ENCODE measurements at regions not wholly inside any gene's neighbourhood (a gene's known extent, or its start where the extent isn't known, plus 50 kb on each side); places are given as distances from the start of the nearest gene placed in this dataset.
A peak's percentile ranks its signal among the peaks of the same experiment; 100 is the strongest.

- no peak for DNase-seq
Measured at GRCh38 chr4:180696460-180697092, 1546.6 kb upstream of the TENM3 start.

- DNase-seq, result no peak
Measured at GRCh38 chr4:180698550-180699195, 1544.5 kb upstream of the TENM3 start.

- DNase-seq, result no peak
Measured at GRCh38 chr4:180706766-180707165, 1536.4 kb upstream of the TENM3 start.

- DNase-seq, result no peak
Measured at GRCh38 chr4:180710628-180711337, 1532.4 kb upstream of the TENM3 start.

GRCh38 chr4:180717451-180718033, 1525.7 kb upstream of the TENM3 start:
- no peak for DNase-seq

GRCh38 chr4:180721356-180721755, 1521.8 kb upstream of the TENM3 start:
- DNase-seq, result no peak

GRCh38 chr4:180726611-180727010, 1516.6 kb upstream of the TENM3 start:
- DNase-seq, result no peak

GRCh38 chr4:180727478-180727877, 1515.7 kb upstream of the TENM3 start:
- no peak for DNase-seq

- no peak for DNase-seq
Measured at GRCh38 chr4:180734753-180735432, 1508.3 kb upstream of the TENM3 start.

- no peak for DNase-seq
Measured at GRCh38 chr4:180741703-180742102, 1501.5 kb upstream of the TENM3 start.

- DNase-seq, result no peak
Measured at GRCh38 chr4:180745019-180745418, 1498.2 kb upstream of the TENM3 start.

- no peak for DNase-seq
Measured at GRCh38 chr4:180751009-180751408, 1492.2 kb upstream of the TENM3 start.

- no peak for DNase-seq
Measured at GRCh38 chr4:180757927-180758326, 1485.3 kb upstream of the TENM3 start.

GRCh38 chr4:180766045-180766444, 1477.2 kb upstream of the TENM3 start:
- DNase-seq, result no peak

- peak; percentile 54 to 67 for DNase-seq
Measured at GRCh38 chr4:180766944-180767729, 1476.1 kb upstream of the TENM3 start.

GRCh38 chr4:180768610-180769009, 1474.6 kb upstream of the TENM3 start:
- DNase-seq, result no peak

GRCh38 chr4:180769791-180770190, 1473.4 kb upstream of the TENM3 start:
- DNase-seq, result no peak

- no peak for DNase-seq
Measured at GRCh38 chr4:180770265-180770664, 1472.9 kb upstream of the TENM3 start.

GRCh38 chr4:180784940-180785339, 1458.3 kb upstream of the TENM3 start:
- DNase-seq, result no peak

- no peak for DNase-seq
Measured at GRCh38 chr4:180788729-180789128, 1454.5 kb upstream of the TENM3 start.

- DNase-seq, result no peak
Measured at GRCh38 chr4:180789929-180790328, 1453.3 kb upstream of the TENM3 start.

- DNase-seq, result no peak
Measured at GRCh38 chr4:180790471-180790870, 1452.7 kb upstream of the TENM3 start.

Measured in NCI-H526 (cell line).